Mucosa of descending colon (tissue), 3 donors: ENCODE measurements at regions not wholly inside any gene's neighbourhood (a gene's known extent, or its start where the extent isn't known, plus 50 kb on each side); places are given as distances from the start of the nearest gene placed in this dataset.

Experiments
- ATAC-seq: fragments of 200-7000 bp; cut with Tn5 transposase; one replicate; pipeline ENCODE4 v1.9.1; 2020; ENCODE audit warnings: mild to moderate bottlenecking, moderate library complexity
- DNase-seq, 3 donors: peaks; one replicate each; pipeline ENCODE4 v3.0.0-alpha.2; 2020
- H3K36me3 ChIP-seq: fragments of 200-600 bp; one replicate; pipeline ENCODE4 v1.8.0; 2021; ENCODE audit warnings: low read depth, mild to moderate bottlenecking
- H3K4me1 ChIP-seq: fragments of 200-600 bp; one replicate; pipeline ENCODE4 v1.8.0; 2021; ENCODE audit warnings: low read depth, mild to moderate bottlenecking
- H3K4me3 ChIP-seq: fragments of 200-600 bp; one replicate; pipeline ENCODE4 v1.8.0; 2021; ENCODE audit warnings: mild to moderate bottlenecking
- H3K9me3 ChIP-seq: fragments of 200-600 bp; one replicate; pipeline ENCODE4 v1.8.0; 2021; ENCODE audit warnings: mild to moderate bottlenecking
- CTCF ChIP-seq: fragments of 200-600 bp; IDR thresholded peaks from one replicate; pipeline ENCODE4 v1.8.0; 2022; ENCODE audit warnings: antibody characterized with exemption, mild to moderate bottlenecking
- intact Hi-C, 2 donors: fragments of 100-400 bp; cut with DNase I in 1 of 2; cut with micrococcal nuclease in 1 of 2; formaldehyde crosslinking; loops; one replicate each; pipeline versions ENCODE4 v1.11.0 to v1.11.1; 2022; cut with DNase I, micrococcal nuclease
- donor health status: DM: no; HTN: no; CAD: no; lungs with moderate emphysema.
- donor health status: DM: no; HTN: no; CAD: no.
- donor health status: DM: no; HTN: yes; CAD: no.

GRCh38 chr20:17816804-17817587 lies 117.2 kb downstream of the BANF2 start:
- H3K36me3 ChIP-seq = no peaks in the 10 kb centered on the region
- H3K9me3 ChIP-seq = no peaks in the 10 kb centered on the region
- no peak overlapping the region for H3K4me3 ChIP-seq
- no peak for ATAC-seq
- H3K4me1 ChIP-seq = peaks cover 7% of the 10 kb centered on the region
- intact Hi-C loops = no loop called here
- no peak for DNase-seq
- TF ChIP-seq CTCF = no peak

GRCh38 chr20:17811628-17811965 lies 111.8 kb downstream of the BANF2 start:
- TF ChIP-seq CTCF = no peak
- Histone ChIP-seq H3K36me3 (no peaks in the 10 kb centered on the region), H3K4me3 (no peak overlapping the region), H3K9me3 (no peaks in the 10 kb centered on the region), H3K4me1 (no peaks in the 10 kb centered on the region)
- ATAC-seq (no peak), DNase-seq (no peak)
- intact Hi-C loops = no loop called here

- H3K9me3 ChIP-seq = no peaks in the 10 kb centered on the region
- H3K4me3 ChIP-seq = no peak overlapping the region
- no peaks in the 10 kb centered on the region for H3K4me1 ChIP-seq
- no peak for TF ChIP-seq CTCF
- intact Hi-C loops = no loop called here
- no peaks in the 10 kb centered on the region for H3K36me3 ChIP-seq
- DNase-seq (peak in 1 of 3 donors; percentile 26), ATAC-seq (peak; percentile 8)
These were observed 111.3 kb downstream of the BANF2 start for GRCh38 chr20:17810847-17811627.

- Histone ChIP-seq H3K4me3 (no peak overlapping the region), H3K36me3 (no peaks in the 10 kb centered on the region), H3K9me3 (no peaks in the 10 kb centered on the region), H3K4me1 (no peaks in the 10 kb centered on the region)
- intact Hi-C loops = no loop called here
- ATAC-seq = no peak
- no peak for DNase-seq
- no peak for TF ChIP-seq CTCF
These were observed 110.4 kb downstream of the BANF2 start for GRCh38 chr20:17810062-17810631.

GRCh38 chr20:17809362-17810061 lies 109.7 kb downstream of the BANF2 start:
- no peak for TF ChIP-seq CTCF
- no peak for DNase-seq
- Histone ChIP-seq H3K9me3 (no peaks in the 10 kb centered on the region), H3K4me1 (no peaks in the 10 kb centered on the region), H3K4me3 (no peak overlapping the region), H3K36me3 (no peaks in the 10 kb centered on the region)
- intact Hi-C loops = no loop called here
- ATAC-seq = peak; percentile 12
